HG03103 (cell line): ENCODE measurements at regions not wholly inside any gene's neighbourhood (a gene's known extent, or its start where the extent isn't known, plus 50 kb on each side); places are given as distances from the start of the nearest gene placed in this dataset.
"Not testable (repeated sequence)": the region's sequence is repeated elsewhere in the genome, so short reads cannot be mapped to it uniquely, and the experiment has no call there.

Experiments used
- ATAC-seq: cut with Tn5 transposase; IDR thresholded peaks from one replicate; pipeline ENCODE4 v1.9.1; 2021; ENCODE audit warnings: low read depth; ENCODE audit not compliant: unreplicated experiment

DNA sequence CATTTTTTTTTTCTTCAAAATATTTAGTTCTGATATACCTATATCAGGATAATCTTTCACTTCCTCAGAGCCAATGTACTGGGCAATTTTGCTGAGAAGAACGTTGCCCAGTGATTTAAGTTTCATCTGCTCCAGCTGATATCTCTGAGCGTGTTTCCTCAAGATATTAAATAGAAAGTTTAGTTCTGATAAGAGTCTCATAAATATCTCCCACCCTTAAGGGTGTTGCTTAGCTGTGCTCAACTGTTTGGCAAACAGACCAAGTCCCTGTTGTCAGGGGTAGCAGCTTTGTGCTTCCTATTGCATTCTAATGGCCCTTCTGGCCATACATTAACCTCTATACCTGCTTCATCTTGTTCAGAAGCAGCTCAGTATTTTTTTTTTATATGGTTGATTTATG, 84.7 kb upstream of the GPR141 start:
- no peak for ATAC-seq

DNA sequence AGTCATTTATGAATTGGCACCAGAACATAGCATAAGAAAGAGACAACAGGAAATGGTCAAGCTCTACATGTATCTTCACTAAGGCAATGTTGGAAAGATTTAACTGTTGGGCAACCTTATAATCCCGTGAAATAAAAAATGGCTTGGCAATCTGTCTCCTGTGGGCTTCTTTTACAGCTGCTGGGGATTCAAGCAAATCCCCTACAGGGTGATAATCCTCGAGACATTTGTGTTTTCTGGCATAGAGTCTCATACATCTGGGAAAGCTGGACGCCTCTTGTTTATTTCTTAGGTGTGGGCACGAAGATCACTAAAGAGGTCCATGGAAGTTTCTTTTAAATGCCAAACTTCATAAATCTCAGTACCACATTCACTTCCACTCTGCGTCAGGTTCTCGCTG, 82.2 kb upstream of the GPR141 start:
- ATAC-seq = no peak

DNA sequence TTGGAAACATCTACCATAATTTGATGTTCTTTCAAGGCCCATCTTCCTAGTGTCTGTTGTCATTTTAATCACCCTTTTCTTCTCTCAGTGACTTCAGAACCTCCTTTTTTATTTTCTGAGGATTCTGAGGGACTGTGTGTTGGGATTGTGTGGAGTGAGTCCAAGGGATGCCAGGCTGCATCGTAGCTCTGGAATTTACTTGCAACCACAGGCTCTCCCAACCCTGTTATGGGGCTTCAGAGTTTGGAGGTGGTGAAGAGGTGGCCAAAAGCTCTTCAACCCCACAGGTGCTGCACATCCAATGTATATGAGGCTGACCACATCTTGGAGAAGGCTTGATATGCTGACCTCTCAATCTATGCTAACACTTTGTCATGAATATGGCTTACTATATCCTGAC, 79.5 kb upstream of the GPR141 start:
- no peak for ATAC-seq

DNA sequence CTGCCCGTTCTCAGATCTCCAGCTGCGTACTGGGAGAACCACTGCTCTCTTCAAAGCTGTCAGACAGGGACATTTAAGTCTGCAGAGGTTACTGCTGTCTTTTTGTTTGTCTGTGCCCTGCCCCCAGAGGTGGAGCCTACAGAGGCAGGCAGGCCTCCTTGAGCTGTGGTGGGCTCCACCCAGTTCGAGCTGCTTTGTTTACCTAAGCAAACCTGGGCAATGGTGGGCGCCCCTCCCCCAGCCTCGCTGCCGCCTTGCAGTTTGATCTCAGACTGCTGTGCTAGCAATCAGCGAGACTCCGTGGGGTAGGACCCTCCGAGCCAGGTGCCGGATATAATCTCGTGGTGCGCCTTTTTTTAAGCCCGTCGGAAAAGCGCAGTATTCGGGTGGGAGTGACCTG, 66.2 kb upstream of the GPR141 start:
- not testable (repeated sequence) for ATAC-seq

DNA sequence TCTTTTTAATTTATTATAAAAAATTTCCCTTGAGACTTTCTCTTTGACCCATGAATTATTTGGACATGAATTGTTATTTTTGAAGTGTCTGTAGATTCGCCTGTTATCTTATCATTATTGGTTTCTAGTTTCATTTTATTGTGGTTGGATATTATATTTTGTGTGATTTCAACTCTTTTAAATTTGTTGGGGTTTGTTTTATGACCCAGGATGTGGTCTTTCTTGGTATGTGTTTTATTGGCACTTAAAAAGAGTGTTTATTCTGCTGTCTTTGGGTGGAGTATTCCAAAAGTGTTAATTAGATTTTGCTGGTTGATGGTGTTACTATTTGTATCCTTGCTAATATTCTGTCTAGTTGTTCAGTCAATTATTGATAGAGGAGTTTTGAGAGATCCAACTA, 50.5 kb upstream of the GPR141 start:
- ATAC-seq = no peak
